Peyer's patch (tissue), 4 donors: ENCODE measurements at regions not wholly inside any gene's neighbourhood (a gene's known extent, or its start where the extent isn't known, plus 50 kb on each side); places are given as distances from the start of the nearest gene placed in this dataset.

Experiments used
- DNase-seq, 3 donors: peaks; one replicate each; pipeline ENCODE4 v3.0.0-alpha.2; 2017 to 2019
- H3K27ac ChIP-seq, 4 donors: fragments of 200-600 bp; sonication (generic); one replicate each; pipeline ENCODE4 v1.5.1; 2016 to 2019
- H3K27me3 ChIP-seq, 2 donors: fragments of 200-600 bp; sonication (generic); one replicate each; pipeline ENCODE4 v1.5.1; 2019
- H3K36me3 ChIP-seq, 3 donors: fragments of 200-600 bp; sonication (generic); one replicate each; pipeline ENCODE4 v1.5.1; 2016 to 2019
- H3K4me1 ChIP-seq, 4 donors: fragments of 200-600 bp; sonication (generic); one replicate each; pipeline ENCODE4 v1.5.1; 2016 to 2019
- H3K4me3 ChIP-seq, 4 donors: fragments of 200-600 bp; sonication (generic); 1 replicate in 3 of 4; 2 replicates in 1 of 4; pipeline ENCODE4 v1.5.1; 2016 to 2019; ENCODE audit warnings: mild to moderate bottlenecking in 1 of 4
- H3K9me3 ChIP-seq, 4 donors: fragments of 200-600 bp; sonication (generic); one replicate each; pipeline ENCODE4 v1.5.1; 2016 to 2019; ENCODE audit warnings: mild to moderate bottlenecking in 1 of 4
- CTCF ChIP-seq, 6 experiments: fragments of 450-650 bp in 4 of 6; fragments of 200-600 bp in 2 of 6; sonication (generic) in 1 of 6; IDR thresholded peaks; one replicate each; pipeline ENCODE4 v1.5.1; 2017 to 2019; ENCODE audit warnings: antibody characterized with exemption in 6 of 6, mild to moderate bottlenecking in 3 of 6, moderate library complexity in 1 of 6
- POLR2A ChIP-seq, 2 donors: fragments of 450-650 bp; IDR thresholded peaks; one replicate each; pipeline ENCODE4 v1.5.1; 2017; ENCODE audit warnings: antibody characterized with exemption in 2 of 2, mild to moderate bottlenecking in 2 of 2, moderate library complexity in 2 of 2

- no peaks in the 10 kb centered on the region for H3K36me3 ChIP-seq
- no peaks in the 10 kb centered on the region for H3K4me1 ChIP-seq
- no peaks in the 10 kb centered on the region for H3K27me3 ChIP-seq
- TF ChIP-seq POLR2A (IDR thresholded peaks at IDR 0.05), result no peak
- TF ChIP-seq CTCF (IDR thresholded peaks at IDR 0.05), result peak in 4 of 6 experiments; percentile 34 to 51 (median 44)
- H3K4me3 ChIP-seq, result no peak overlapping the region
- peak in 2 of 3 donors; percentile 48 to 66 for DNase-seq
- H3K27ac ChIP-seq, result no peak overlapping the region
- H3K9me3 ChIP-seq, result no peaks in the 10 kb centered on the region
Measured at GRCh38 chr5:87069974-87070608, 197.6 kb upstream of the RASA1 start.

GRCh38 chr5:87074072-87074471 is 193.6 kb upstream of the RASA1 start:
- H3K4me1 ChIP-seq, result peaks cover 0 to 3% (median 0%) of the 10 kb centered on the region in 4 donors

GRCh38 chr5:87074934-87075541 is 192.6 kb upstream of the RASA1 start:
- no peak overlapping the region for H3K4me3 ChIP-seq
- H3K27ac ChIP-seq, result peak overlapping the region in 2 of 4 donors; percentile 34 to 61
- peaks cover 0 to 3% (median 0%) of the 10 kb centered on the region in 4 donors for H3K4me1 ChIP-seq
- no peaks in the 10 kb centered on the region for H3K27me3 ChIP-seq
- DNase-seq, result peak in 2 of 3 donors; percentile 76 to 80
- no peaks in the 10 kb centered on the region for H3K9me3 ChIP-seq
- TF ChIP-seq CTCF (IDR thresholded peaks at IDR 0.05) (no peak), POLR2A (IDR thresholded peaks at IDR 0.05) (no peak)
- no peaks in the 10 kb centered on the region for H3K36me3 ChIP-seq

More at GRCh38 chr5:87074072-87074471, 193.6 kb upstream of the RASA1 start:
- DNase-seq, result no peak
- Histone ChIP-seq H3K9me3 (no peaks in the 10 kb centered on the region), H3K36me3 (no peaks in the 10 kb centered on the region), H3K4me3 (no peak overlapping the region), H3K27ac (peak overlapping the region in 1 of 4 donors; percentile 61), H3K27me3 (no peaks in the 10 kb centered on the region)
- TF ChIP-seq CTCF (IDR thresholded peaks at IDR 0.05) (no peak), POLR2A (IDR thresholded peaks at IDR 0.05) (no peak)

GRCh38 chr5:87076411-87076810 is 191.3 kb upstream of the RASA1 start:
- Histone ChIP-seq H3K9me3 (no peaks in the 10 kb centered on the region), H3K27ac (no peak overlapping the region), H3K4me3 (no peak overlapping the region), H3K36me3 (no peaks in the 10 kb centered on the region), H3K27me3 (no peaks in the 10 kb centered on the region), H3K4me1 (peaks cover 0 to 10% (median 0%) of the 10 kb centered on the region in 4 donors)
- no peak for DNase-seq
- no peak for TF ChIP-seq POLR2A (IDR thresholded peaks at IDR 0.05)
- no peak for TF ChIP-seq CTCF (IDR thresholded peaks at IDR 0.05)

- TF ChIP-seq POLR2A (IDR thresholded peaks at IDR 0.05) (no peak), CTCF (IDR thresholded peaks at IDR 0.05) (no peak)
- H3K36me3 ChIP-seq, result no peaks in the 10 kb centered on the region
- H3K27ac ChIP-seq, result no peak overlapping the region
- peaks cover 0 to 13% (median 0%) of the 10 kb centered on the region in 4 donors for H3K4me1 ChIP-seq
- no peak for DNase-seq
- H3K9me3 ChIP-seq, result no peaks in the 10 kb centered on the region
- no peak overlapping the region for H3K4me3 ChIP-seq
- no peaks in the 10 kb centered on the region for H3K27me3 ChIP-seq
Measured at GRCh38 chr5:87076931-87077330, 190.8 kb upstream of the RASA1 start.
